Ascending aorta (tissue), 2 donors: ENCODE measurements at regions not wholly inside any gene's neighbourhood (a gene's known extent, or its start where the extent isn't known, plus 50 kb on each side); places are given as distances from the start of the nearest gene placed in this dataset.

Experiments used
- DNase-seq, 2 donors: peaks; one replicate each; pipeline ENCODE4 v3.0.0-alpha.2; 2019; ENCODE audit warnings: low spot score in 2 of 2
- H3K27ac ChIP-seq, 2 donors: fragments of 200-600 bp; sonication (generic); one replicate each; pipeline ENCODE4 v1.5.1; 2016 to 2017; ENCODE audit warnings: mild to moderate bottlenecking in 1 of 2
- H3K27me3 ChIP-seq: fragments of 200-600 bp; sonication (generic); one replicate; pipeline ENCODE4 v1.5.1; 2017
- H3K36me3 ChIP-seq, 2 donors: fragments of 200-600 bp; sonication (generic); one replicate each; pipeline ENCODE4 v1.5.1; 2016
- H3K4me1 ChIP-seq, 2 donors: fragments of 200-600 bp; sonication (generic); one replicate each; pipeline ENCODE4 v1.5.1; 2016 to 2017; ENCODE audit warnings: mild to moderate bottlenecking in 1 of 2
- H3K4me3 ChIP-seq, 2 donors: fragments of 200-600 bp; sonication (generic); one replicate each; pipeline ENCODE4 v1.5.1; 2016 to 2017; ENCODE audit warnings: mild to moderate bottlenecking in 1 of 2
- H3K9me3 ChIP-seq, 2 donors: fragments of 200-600 bp; sonication (generic); one replicate each; pipeline ENCODE4 v1.5.1; 2016
- intact Hi-C: fragments of 100-400 bp; cut with DNase I; formaldehyde crosslinking; loops from one replicate; pipeline ENCODE4 v1.15.1; 2023
- TF ChIP-seq, protein P1 (sequence below), 3 experiments: fragments of 200-600 bp in 2 of 3; fragments of 450-650 bp in 1 of 3; sonication (generic) in 2 of 3; IDR thresholded peaks; one replicate each; pipeline ENCODE4 v1.5.1; 2016 to 2019; ENCODE audit warnings: antibody characterized with exemption in 3 of 3, mild to moderate bottlenecking in 1 of 3, moderate library complexity in 1 of 3

DNA sequence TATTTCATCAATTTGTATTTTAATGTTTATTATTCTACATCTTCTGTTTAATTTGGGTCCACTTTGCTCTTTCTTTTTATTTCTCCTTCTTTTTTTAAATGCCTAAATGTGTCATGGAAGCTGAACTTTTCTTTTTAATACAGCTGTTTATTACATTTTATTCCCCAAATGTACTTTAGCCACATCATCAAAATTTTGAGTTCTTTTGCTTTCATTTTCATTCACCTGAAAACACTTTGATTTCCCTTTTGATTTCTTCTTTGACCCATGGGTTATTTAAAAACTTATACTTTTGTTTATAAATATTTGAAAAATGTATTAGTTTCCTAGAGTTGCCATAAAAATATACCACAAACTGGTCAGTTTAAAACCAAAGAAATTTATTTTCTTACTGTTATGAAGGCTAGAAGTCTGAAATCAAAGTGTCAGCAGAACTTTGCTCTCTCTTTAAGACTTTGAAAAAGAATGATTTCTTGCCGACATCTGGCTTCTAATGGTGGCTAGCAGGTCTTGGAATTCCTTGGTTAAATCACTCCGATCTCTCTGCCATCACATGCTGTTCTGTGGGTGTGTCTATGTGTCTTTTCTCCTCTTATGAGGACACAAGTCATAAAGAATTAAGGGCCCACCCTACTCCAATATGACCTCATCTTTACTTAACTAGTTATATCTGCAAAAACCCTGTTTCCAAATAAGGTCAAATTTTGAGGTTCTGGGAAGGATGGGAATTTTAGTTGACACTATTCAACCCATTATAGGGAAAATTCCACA, 225.5 kb downstream of the ANKRD7 start:
- no peak overlapping the region for H3K27ac ChIP-seq
- no peak overlapping the region for H3K4me3 ChIP-seq
- H3K36me3 ChIP-seq, result no peaks in the 10 kb centered on the region
- no peaks in the 10 kb centered on the region for H3K27me3 ChIP-seq
- no peaks in the 10 kb centered on the region for H3K9me3 ChIP-seq
- TF ChIP-seq, protein P1, sequence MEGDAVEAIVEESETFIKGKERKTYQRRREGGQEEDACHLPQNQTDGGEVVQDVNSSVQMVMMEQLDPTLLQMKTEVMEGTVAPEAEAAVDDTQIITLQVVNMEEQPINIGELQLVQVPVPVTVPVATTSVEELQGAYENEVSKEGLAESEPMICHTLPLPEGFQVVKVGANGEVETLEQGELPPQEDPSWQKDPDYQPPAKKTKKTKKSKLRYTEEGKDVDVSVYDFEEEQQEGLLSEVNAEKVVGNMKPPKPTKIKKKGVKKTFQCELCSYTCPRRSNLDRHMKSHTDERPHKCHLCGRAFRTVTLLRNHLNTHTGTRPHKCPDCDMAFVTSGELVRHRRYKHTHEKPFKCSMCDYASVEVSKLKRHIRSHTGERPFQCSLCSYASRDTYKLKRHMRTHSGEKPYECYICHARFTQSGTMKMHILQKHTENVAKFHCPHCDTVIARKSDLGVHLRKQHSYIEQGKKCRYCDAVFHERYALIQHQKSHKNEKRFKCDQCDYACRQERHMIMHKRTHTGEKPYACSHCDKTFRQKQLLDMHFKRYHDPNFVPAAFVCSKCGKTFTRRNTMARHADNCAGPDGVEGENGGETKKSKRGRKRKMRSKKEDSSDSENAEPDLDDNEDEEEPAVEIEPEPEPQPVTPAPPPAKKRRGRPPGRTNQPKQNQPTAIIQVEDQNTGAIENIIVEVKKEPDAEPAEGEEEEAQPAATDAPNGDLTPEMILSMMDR (IDR thresholded peaks at IDR 0.05), result no peak
- no peak for DNase-seq
- H3K4me1 ChIP-seq, result no peaks in the 10 kb centered on the region
- intact Hi-C loops, result no loop called here

DNA sequence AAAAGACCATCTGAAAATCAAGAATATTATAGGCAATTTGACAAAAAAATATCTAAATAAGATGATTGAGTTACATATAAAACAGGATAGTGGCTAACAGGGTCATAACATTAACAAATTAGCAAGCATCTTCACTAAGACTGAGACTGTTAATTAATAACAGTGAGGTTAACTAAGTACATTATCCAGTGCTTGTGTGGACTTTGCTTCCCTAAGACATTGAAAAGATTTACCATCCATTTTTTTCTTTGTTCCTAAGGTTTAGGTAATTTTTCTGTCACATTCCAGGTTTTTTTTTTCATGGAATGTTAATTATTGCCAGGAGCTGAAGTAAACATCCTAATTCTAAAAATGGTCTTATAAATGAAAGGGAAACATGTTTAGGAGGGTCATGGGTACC, 227.6 kb downstream of the ANKRD7 start:
- intact Hi-C loops, result no loop called here
- H3K27ac ChIP-seq, result no peak overlapping the region
- no peaks in the 10 kb centered on the region for H3K36me3 ChIP-seq
- no peaks in the 10 kb centered on the region for H3K4me1 ChIP-seq
- H3K27me3 ChIP-seq, result no peaks in the 10 kb centered on the region
- no peak for DNase-seq
- TF ChIP-seq, protein P1 (IDR thresholded peaks at IDR 0.05), result no peak
- H3K9me3 ChIP-seq, result no peaks in the 10 kb centered on the region
- H3K4me3 ChIP-seq, result no peak overlapping the region

DNA sequence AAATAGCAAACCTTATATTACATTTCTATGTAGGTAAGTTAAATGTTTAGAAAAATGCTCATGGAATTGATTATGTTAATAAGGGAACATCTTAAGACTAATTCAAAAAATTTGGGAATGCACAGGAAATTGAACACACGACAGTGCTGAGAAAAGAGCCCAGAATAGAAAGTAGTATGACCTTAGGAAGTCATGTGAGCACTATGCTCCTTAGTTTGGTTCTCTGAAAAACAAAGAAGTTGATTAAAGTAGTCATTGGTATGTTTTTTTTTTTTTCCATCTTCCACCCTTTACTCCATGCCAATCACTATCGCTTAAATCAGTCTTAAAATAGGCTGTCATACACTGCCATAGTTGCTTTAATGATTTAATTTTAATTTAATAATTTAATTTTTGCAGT, 242.9 kb downstream of the ANKRD7 start:
- no peak overlapping the region for H3K4me3 ChIP-seq
- TF ChIP-seq, protein P1 (IDR thresholded peaks at IDR 0.05), result no peak
- H3K9me3 ChIP-seq, result no peaks in the 10 kb centered on the region
- no peaks in the 10 kb centered on the region for H3K4me1 ChIP-seq
- DNase-seq, result no peak
- intact Hi-C loops, result no loop called here
- H3K36me3 ChIP-seq, result no peaks in the 10 kb centered on the region
- H3K27me3 ChIP-seq, result no peaks in the 10 kb centered on the region
- no peak overlapping the region for H3K27ac ChIP-seq

DNA sequence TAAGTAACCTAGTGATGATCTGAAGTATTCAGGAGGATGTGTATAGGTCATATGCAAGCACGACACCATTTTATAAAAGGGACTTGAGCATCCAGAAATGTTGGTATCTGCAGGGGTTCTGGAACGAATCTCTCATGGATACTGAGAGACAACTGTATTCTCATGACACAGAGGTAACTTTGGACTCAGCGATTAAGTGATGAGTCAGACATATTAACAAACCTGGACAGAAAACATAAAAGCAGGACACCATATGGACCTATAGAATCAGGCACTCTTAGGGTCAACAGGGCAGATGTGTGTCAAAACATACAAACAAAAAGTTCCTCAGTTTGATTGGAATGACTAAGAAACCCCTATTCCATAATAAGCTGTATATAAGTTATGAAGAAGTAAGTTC, 248.1 kb downstream of the ANKRD7 start:
- Histone ChIP-seq H3K27ac (no peak overlapping the region), H3K4me1 (no peaks in the 10 kb centered on the region), H3K4me3 (no peak overlapping the region), H3K36me3 (no peaks in the 10 kb centered on the region), H3K9me3 (no peaks in the 10 kb centered on the region), H3K27me3 (no peaks in the 10 kb centered on the region)
- TF ChIP-seq, protein P1 (IDR thresholded peaks at IDR 0.05), result no peak
- no peak for DNase-seq
- intact Hi-C loops, result no loop called here

DNA sequence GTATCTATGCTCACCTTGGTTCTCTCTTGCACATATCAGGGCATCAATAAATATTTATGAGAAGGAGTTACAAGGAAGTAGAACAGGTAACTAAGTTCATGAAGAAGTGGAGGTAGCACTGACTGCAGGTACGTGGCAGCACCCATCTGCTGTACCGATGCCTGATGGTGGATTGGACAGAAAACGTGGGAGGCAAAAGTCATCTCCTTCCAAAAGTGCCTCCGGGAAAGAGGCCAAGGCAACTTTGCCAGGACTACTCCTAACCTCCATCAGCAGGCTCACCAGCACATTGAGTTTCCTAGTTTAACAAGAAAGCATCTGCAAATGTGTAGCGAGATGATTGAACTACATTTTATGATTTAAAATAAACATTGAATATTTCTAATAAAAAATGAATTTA, 248.8 kb downstream of the ANKRD7 start:
- TF ChIP-seq, protein P1 (IDR thresholded peaks at IDR 0.05), result no peak
- DNase-seq, result no peak
- intact Hi-C loops, result no loop called here
- Histone ChIP-seq H3K4me1 (no peaks in the 10 kb centered on the region), H3K27ac (no peak overlapping the region), H3K27me3 (no peaks in the 10 kb centered on the region), H3K4me3 (no peak overlapping the region), H3K9me3 (no peaks in the 10 kb centered on the region), H3K36me3 (no peaks in the 10 kb centered on the region)

DNA sequence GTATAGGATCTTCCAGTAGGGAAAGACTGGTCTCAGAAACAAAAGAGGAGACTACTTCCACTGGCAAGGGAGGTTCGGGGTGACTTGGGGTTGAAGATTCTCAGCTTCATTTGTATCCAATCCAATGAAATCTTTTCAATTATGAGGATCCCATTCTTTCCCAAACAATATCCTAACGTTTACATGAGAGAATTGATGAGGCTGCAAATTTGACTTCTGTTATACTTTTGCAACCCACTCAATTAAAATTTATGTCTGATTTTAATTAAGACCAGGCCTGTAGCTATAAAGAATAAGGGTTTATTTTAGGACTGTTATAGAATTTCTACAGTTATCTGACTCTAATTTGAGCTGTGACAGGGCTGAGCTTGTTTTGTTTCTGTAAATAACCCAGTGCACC, 251.5 kb downstream of the ANKRD7 start:
- Histone ChIP-seq H3K9me3 (no peaks in the 10 kb centered on the region), H3K27ac (no peak overlapping the region), H3K4me3 (no peak overlapping the region), H3K27me3 (no peaks in the 10 kb centered on the region), H3K4me1 (no peaks in the 10 kb centered on the region), H3K36me3 (no peaks in the 10 kb centered on the region)
- DNase-seq, result no peak
- intact Hi-C loops, result no loop called here
- TF ChIP-seq, protein P1 (IDR thresholded peaks at IDR 0.05), result no peak
